ENCODE measurements at regions not wholly inside any gene's neighbourhood (a gene's known extent, or its start where the extent isn't known, plus 50 kb on each side); places are given as distances from the start of the nearest gene placed in this dataset.

DNA sequence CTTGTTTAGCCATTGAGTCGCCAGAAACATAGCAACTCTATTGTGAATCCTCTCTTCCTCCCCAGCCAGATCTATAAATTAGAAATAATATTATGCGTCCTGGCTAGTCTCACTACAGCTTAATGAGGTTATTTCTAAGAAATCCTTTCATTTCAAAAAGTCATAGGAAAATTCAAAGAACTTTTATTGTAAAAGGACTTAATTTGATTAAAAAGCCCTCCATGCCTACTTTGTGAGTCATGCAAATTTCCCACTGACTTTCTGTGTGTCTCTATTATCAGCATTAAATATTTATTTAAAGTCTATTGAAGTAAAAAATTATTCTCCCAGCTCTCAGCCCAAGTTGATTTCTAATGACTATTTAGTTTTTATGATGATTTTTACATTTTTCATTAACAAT, 160.7 kb downstream of the PHLDA1 start:
- Histone ChIP-seq H3K36me3 (ENCODE audit: control insufficient read depth, insufficient read depth, low read length) (no peaks in the 10 kb centered on the region), H3K27me3 (replicated peaks; ENCODE audit: control insufficient read depth, insufficient read depth, low read length, poor library complexity, severe bottlenecking) (no peaks in the 10 kb centered on the region), H3K27ac (ENCODE audit: insufficient read depth, low read length, poor library complexity, severe bottlenecking) (no peak overlapping the region), H3K4me3 (ENCODE audit: insufficient read depth, low read depth, low read length, poor library complexity, severe bottlenecking) (no peak overlapping the region), H3K9me3 (ENCODE audit: control insufficient read depth, low read length) (no peaks in the 10 kb centered on the region), H3K4me1 (ENCODE audit: control insufficient read depth, insufficient read depth, low read length, poor library complexity, severe bottlenecking) (no peaks in the 10 kb centered on the region)
- no peak for DNase-seq

DNA sequence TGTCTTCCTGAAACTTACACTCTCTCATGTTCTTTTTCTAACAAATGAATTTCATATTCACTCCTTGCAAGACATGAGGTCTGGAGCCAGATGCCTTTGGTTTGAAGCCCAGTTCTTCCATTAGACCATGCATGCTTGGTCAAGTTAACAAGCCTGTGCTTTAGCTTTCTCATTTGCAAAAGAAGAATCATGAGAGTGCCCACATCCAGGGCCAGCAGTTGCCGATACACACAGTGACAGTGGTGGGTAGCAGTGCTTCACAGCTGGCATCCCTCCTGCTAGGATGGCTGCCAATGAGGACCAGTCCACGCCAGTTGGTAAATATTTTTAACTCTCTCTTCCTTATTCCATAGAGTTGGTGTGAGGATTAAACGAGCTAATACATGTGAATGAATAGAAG, 163.1 kb downstream of the PHLDA1 start:
- no peak overlapping the region for H3K4me3 ChIP-seq (ENCODE audit: insufficient read depth, low read depth, low read length, poor library complexity, severe bottlenecking)
- no peaks in the 10 kb centered on the region for H3K27me3 ChIP-seq (replicated peaks; ENCODE audit: control insufficient read depth, insufficient read depth, low read length, poor library complexity, severe bottlenecking)
- H3K36me3 ChIP-seq (ENCODE audit: control insufficient read depth, insufficient read depth, low read length) = no peaks in the 10 kb centered on the region
- no peaks in the 10 kb centered on the region for H3K4me1 ChIP-seq (ENCODE audit: control insufficient read depth, insufficient read depth, low read length, poor library complexity, severe bottlenecking)
- H3K9me3 ChIP-seq (ENCODE audit: control insufficient read depth, low read length) = no peaks in the 10 kb centered on the region
- no peak overlapping the region for H3K27ac ChIP-seq (ENCODE audit: insufficient read depth, low read length, poor library complexity, severe bottlenecking)
- DNase-seq = no peak

- Histone ChIP-seq H3K4me3 (ENCODE audit: insufficient read depth, low read depth, low read length, poor library complexity, severe bottlenecking) (no peak overlapping the region), H3K4me1 (ENCODE audit: control insufficient read depth, insufficient read depth, low read length, poor library complexity, severe bottlenecking) (no peaks in the 10 kb centered on the region), H3K36me3 (ENCODE audit: control insufficient read depth, insufficient read depth, low read length) (no peaks in the 10 kb centered on the region), H3K27me3 (replicated peaks; ENCODE audit: control insufficient read depth, insufficient read depth, low read length, poor library complexity, severe bottlenecking) (no peaks in the 10 kb centered on the region), H3K27ac (ENCODE audit: insufficient read depth, low read length, poor library complexity, severe bottlenecking) (no peak overlapping the region), H3K9me3 (ENCODE audit: control insufficient read depth, low read length) (no peaks in the 10 kb centered on the region)
- no peak for DNase-seq
These were observed 166.3 kb downstream of the PHLDA1 start for GRCh38 chr12:75865315-75865714.

DNA sequence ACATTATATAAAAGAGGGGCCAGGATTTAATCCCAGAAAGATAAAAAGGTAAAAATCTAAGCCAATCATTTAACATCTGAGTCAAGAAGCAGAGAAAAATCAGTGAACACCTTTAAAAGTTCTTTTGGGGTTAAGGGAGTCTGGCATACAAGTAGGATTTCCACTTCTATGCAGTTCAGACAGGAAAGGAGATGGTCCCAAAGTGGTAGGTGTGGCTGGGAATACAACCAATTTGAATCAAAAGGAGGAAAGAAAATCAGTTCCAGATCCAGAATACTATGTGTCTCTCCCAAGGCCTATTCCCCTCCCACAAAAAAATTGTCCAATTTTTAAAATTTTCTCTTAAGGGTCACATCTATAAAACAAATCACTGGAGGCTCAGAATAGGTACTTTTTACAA, 167.4 kb downstream of the PHLDA1 start:
- Histone ChIP-seq H3K27me3 (replicated peaks; ENCODE audit: control insufficient read depth, insufficient read depth, low read length, poor library complexity, severe bottlenecking) (no peaks in the 10 kb centered on the region), H3K36me3 (ENCODE audit: control insufficient read depth, insufficient read depth, low read length) (no peaks in the 10 kb centered on the region), H3K27ac (ENCODE audit: insufficient read depth, low read length, poor library complexity, severe bottlenecking) (no peak overlapping the region), H3K4me1 (ENCODE audit: control insufficient read depth, insufficient read depth, low read length, poor library complexity, severe bottlenecking) (no peaks in the 10 kb centered on the region), H3K4me3 (ENCODE audit: insufficient read depth, low read depth, low read length, poor library complexity, severe bottlenecking) (no peak overlapping the region), H3K9me3 (ENCODE audit: control insufficient read depth, low read length) (no peaks in the 10 kb centered on the region)
- no peak for DNase-seq

GRCh38 chr12:75863533-75863932, 168.0 kb downstream of the PHLDA1 start:
- H3K4me3 ChIP-seq (ENCODE audit: insufficient read depth, low read depth, low read length, poor library complexity, severe bottlenecking) = no peak overlapping the region
- no peak overlapping the region for H3K27ac ChIP-seq (ENCODE audit: insufficient read depth, low read length, poor library complexity, severe bottlenecking)
- H3K4me1 ChIP-seq (ENCODE audit: control insufficient read depth, insufficient read depth, low read length, poor library complexity, severe bottlenecking) = no peaks in the 10 kb centered on the region
- no peaks in the 10 kb centered on the region for H3K27me3 ChIP-seq (replicated peaks; ENCODE audit: control insufficient read depth, insufficient read depth, low read length, poor library complexity, severe bottlenecking)
- no peaks in the 10 kb centered on the region for H3K9me3 ChIP-seq (ENCODE audit: control insufficient read depth, low read length)
- H3K36me3 ChIP-seq (ENCODE audit: control insufficient read depth, insufficient read depth, low read length) = no peaks in the 10 kb centered on the region
- DNase-seq = no peak

DNA sequence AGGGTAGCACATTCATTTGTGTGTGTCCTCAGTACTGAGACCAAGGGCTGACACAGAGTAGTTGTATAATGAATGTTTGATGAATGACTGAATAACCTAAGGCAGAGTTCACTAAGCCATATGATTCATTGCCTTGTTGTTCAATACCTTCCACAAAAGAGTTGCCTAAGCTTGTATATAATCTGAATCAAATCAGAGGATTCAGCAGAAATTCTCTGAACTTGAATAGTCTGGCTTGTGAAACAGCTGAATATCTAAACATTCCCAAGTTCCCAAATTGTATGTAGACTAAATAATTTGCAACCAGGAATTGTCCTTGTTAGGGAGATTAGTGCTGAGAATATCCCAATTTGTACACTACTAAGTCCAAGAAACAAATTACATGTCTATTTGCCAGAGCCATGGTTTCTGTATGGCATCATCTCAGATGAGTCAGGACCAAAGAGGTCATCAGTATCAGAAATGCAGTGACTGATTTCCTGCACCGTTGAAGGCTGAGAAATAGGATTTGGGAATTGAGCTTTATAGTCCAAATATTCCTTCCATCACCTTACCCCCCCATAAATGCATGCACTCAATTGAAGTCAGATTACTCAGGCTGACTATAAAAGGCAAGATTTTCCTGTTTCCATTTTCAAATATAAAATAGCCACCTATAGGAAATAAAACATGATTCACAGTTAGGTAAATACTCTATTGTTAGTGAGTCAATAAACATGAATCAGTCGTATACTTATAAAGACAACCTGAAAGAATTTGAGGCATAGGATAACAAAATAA, 168.7 kb downstream of the PHLDA1 start:
- Histone ChIP-seq H3K27me3 (replicated peaks; ENCODE audit: control insufficient read depth, insufficient read depth, low read length, poor library complexity, severe bottlenecking) (no peaks in the 10 kb centered on the region), H3K36me3 (ENCODE audit: control insufficient read depth, insufficient read depth, low read length) (no peaks in the 10 kb centered on the region), H3K9me3 (ENCODE audit: control insufficient read depth, low read length) (no peaks in the 10 kb centered on the region), H3K4me3 (ENCODE audit: insufficient read depth, low read depth, low read length, poor library complexity, severe bottlenecking) (no peak overlapping the region), H3K4me1 (ENCODE audit: control insufficient read depth, insufficient read depth, low read length, poor library complexity, severe bottlenecking) (no peaks in the 10 kb centered on the region), H3K27ac (ENCODE audit: insufficient read depth, low read length, poor library complexity, severe bottlenecking) (no peak overlapping the region)
- no peak for DNase-seq

DNA sequence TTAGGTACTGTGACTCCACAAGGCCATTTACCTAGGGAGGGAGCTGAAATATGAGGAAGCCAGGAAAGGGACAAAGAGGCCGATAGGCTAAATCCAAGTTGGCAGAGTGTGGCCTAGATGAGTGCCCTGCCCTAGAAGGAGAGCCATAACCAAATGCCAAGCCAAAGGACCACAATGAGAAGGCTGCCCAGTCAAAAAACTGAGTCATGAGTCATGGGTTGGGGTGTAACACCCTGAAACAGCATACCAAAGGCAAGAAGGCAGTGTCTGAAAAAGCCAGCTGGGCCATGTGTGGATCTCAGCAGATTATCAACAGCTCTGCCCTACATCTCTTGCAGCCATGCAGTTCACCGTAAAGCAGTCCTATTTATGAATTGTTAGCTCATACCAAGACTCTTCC, 171.7 kb downstream of the PHLDA1 start:
- H3K4me1 ChIP-seq (ENCODE audit: control insufficient read depth, insufficient read depth, low read length, poor library complexity, severe bottlenecking) = no peaks in the 10 kb centered on the region
- DNase-seq = no peak
- no peaks in the 10 kb centered on the region for H3K9me3 ChIP-seq (ENCODE audit: control insufficient read depth, low read length)
- no peaks in the 10 kb centered on the region for H3K36me3 ChIP-seq (ENCODE audit: control insufficient read depth, insufficient read depth, low read length)
- H3K4me3 ChIP-seq (ENCODE audit: insufficient read depth, low read depth, low read length, poor library complexity, severe bottlenecking) = no peak overlapping the region
- no peak overlapping the region for H3K27ac ChIP-seq (ENCODE audit: insufficient read depth, low read length, poor library complexity, severe bottlenecking)
- H3K27me3 ChIP-seq (replicated peaks; ENCODE audit: control insufficient read depth, insufficient read depth, low read length, poor library complexity, severe bottlenecking) = no peaks in the 10 kb centered on the region

DNA sequence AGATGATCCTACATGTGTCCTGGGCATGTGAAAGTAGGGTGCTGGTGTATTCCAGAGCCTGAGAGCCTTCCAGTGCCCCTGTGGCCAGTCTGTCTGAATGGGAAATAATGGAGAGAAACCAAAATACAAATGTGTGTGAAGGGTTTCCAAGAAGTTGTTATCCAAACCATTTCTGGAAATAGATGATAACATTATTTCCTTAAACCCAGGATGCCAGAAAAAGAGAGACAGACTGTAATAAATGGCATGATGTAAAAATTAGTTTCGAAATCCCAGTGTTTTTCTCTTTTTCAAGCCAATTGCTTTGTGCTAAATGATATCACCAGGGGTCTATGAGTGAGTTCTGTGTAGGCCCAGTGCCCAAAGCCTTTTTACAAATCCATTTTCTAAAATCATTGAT, 175.3 kb downstream of the PHLDA1 start:
- Histone ChIP-seq H3K4me3 (ENCODE audit: insufficient read depth, low read depth, low read length, poor library complexity, severe bottlenecking) (no peak overlapping the region), H3K36me3 (ENCODE audit: control insufficient read depth, insufficient read depth, low read length) (no peaks in the 10 kb centered on the region), H3K4me1 (ENCODE audit: control insufficient read depth, insufficient read depth, low read length, poor library complexity, severe bottlenecking) (no peaks in the 10 kb centered on the region), H3K27me3 (replicated peaks; ENCODE audit: control insufficient read depth, insufficient read depth, low read length, poor library complexity, severe bottlenecking) (peaks cover 4% of the 10 kb centered on the region), H3K27ac (ENCODE audit: insufficient read depth, low read length, poor library complexity, severe bottlenecking) (no peak overlapping the region), H3K9me3 (ENCODE audit: control insufficient read depth, low read length) (no peaks in the 10 kb centered on the region)
- no peak for DNase-seq

GRCh38 chr12:75855360-75855759, 176.2 kb downstream of the PHLDA1 start:
- H3K9me3 ChIP-seq (ENCODE audit: control insufficient read depth, low read length) = no peaks in the 10 kb centered on the region
- no peaks in the 10 kb centered on the region for H3K4me1 ChIP-seq (ENCODE audit: control insufficient read depth, insufficient read depth, low read length, poor library complexity, severe bottlenecking)
- H3K4me3 ChIP-seq (ENCODE audit: insufficient read depth, low read depth, low read length, poor library complexity, severe bottlenecking) = no peak overlapping the region
- no peak overlapping the region for H3K27ac ChIP-seq (ENCODE audit: insufficient read depth, low read length, poor library complexity, severe bottlenecking)
- no peaks in the 10 kb centered on the region for H3K36me3 ChIP-seq (ENCODE audit: control insufficient read depth, insufficient read depth, low read length)
- peaks cover 4% of the 10 kb centered on the region for H3K27me3 ChIP-seq (replicated peaks; ENCODE audit: control insufficient read depth, insufficient read depth, low read length, poor library complexity, severe bottlenecking)
- no peak for DNase-seq

GRCh38 chr12:75854681-75855309, 176.8 kb downstream of the PHLDA1 start:
- Histone ChIP-seq H3K27me3 (replicated peaks; ENCODE audit: control insufficient read depth, insufficient read depth, low read length, poor library complexity, severe bottlenecking) (peaks cover 4% of the 10 kb centered on the region), H3K36me3 (ENCODE audit: control insufficient read depth, insufficient read depth, low read length) (no peaks in the 10 kb centered on the region), H3K27ac (ENCODE audit: insufficient read depth, low read length, poor library complexity, severe bottlenecking) (no peak overlapping the region), H3K4me1 (ENCODE audit: control insufficient read depth, insufficient read depth, low read length, poor library complexity, severe bottlenecking) (no peaks in the 10 kb centered on the region), H3K4me3 (ENCODE audit: insufficient read depth, low read depth, low read length, poor library complexity, severe bottlenecking) (no peak overlapping the region), H3K9me3 (ENCODE audit: control insufficient read depth, low read length) (no peaks in the 10 kb centered on the region)
- DNase-seq = no peak

All from effector memory CD4-positive, alpha-beta T cell (primary cell).